ENCODE measurements at regions not wholly inside any gene's neighbourhood (a gene's known extent, or its start where the extent isn't known, plus 50 kb on each side); places are given as distances from the start of the nearest gene placed in this dataset.

DNA sequence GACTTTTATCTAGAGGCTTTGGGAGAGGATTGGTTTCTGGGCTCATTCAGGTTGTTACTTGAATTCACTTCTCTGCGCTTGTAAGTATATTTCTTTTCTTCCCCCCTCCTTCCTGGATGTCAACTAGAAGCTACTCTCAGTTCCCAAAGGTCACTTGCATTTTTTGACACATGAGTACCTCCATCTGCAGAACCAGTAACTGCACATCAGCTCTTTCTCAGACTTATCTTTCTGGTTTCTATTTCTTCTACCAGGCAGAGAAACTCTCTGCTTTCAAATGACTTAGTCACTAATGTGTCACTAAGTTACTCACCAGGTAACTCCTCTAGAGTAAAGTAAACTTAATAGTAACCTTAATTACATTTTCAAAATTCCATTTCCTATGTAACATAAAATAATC is 773.0 kb upstream of the LUZP2 start:
- no peak for DNase-seq
- H3K36me3 ChIP-seq: no peaks in the 10 kb centered on the region
- TF ChIP-seq, protein P1, sequence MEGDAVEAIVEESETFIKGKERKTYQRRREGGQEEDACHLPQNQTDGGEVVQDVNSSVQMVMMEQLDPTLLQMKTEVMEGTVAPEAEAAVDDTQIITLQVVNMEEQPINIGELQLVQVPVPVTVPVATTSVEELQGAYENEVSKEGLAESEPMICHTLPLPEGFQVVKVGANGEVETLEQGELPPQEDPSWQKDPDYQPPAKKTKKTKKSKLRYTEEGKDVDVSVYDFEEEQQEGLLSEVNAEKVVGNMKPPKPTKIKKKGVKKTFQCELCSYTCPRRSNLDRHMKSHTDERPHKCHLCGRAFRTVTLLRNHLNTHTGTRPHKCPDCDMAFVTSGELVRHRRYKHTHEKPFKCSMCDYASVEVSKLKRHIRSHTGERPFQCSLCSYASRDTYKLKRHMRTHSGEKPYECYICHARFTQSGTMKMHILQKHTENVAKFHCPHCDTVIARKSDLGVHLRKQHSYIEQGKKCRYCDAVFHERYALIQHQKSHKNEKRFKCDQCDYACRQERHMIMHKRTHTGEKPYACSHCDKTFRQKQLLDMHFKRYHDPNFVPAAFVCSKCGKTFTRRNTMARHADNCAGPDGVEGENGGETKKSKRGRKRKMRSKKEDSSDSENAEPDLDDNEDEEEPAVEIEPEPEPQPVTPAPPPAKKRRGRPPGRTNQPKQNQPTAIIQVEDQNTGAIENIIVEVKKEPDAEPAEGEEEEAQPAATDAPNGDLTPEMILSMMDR (IDR thresholded peaks at IDR 0.05): no peak
- no peak overlapping the region for H3K27ac ChIP-seq
- H3K4me3 ChIP-seq: no peak overlapping the region
- intact Hi-C loops (cut with DNase I): no loop called here
- no peaks in the 10 kb centered on the region for H3K9me3 ChIP-seq
- no peaks in the 10 kb centered on the region for H3K4me1 ChIP-seq
- H3K27me3 ChIP-seq (ENCODE audit: low read depth): no peaks in the 10 kb centered on the region
- no peak for ATAC-seq

DNA sequence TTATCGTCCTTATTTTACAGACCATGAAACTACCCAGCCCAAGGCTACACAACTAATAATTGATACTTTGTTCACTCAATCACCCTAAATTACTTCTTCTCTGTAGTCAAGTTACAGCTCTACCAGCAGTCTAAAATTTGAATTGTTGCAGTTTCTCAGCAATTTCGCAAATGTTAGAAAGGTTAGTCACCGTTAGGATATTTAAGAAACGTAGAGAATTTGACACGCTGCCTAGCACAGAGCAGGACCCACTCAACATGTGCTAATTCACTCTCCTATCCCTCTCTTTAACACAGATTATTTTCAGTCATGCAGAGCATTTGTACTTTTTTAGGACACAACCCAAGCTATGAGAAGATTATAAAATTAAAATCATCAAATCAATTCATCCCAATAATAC is 771.1 kb upstream of the LUZP2 start:
- Histone ChIP-seq H3K9me3 (no peaks in the 10 kb centered on the region), H3K36me3 (no peaks in the 10 kb centered on the region), H3K4me3 (no peak overlapping the region), H3K4me1 (no peaks in the 10 kb centered on the region), H3K27me3 (ENCODE audit: low read depth) (no peaks in the 10 kb centered on the region), H3K27ac (no peak overlapping the region)
- no peak for DNase-seq
- TF ChIP-seq, protein P1 (IDR thresholded peaks at IDR 0.05): no peak
- no peak for ATAC-seq
- intact Hi-C loops (cut with DNase I): no loop called here

DNA sequence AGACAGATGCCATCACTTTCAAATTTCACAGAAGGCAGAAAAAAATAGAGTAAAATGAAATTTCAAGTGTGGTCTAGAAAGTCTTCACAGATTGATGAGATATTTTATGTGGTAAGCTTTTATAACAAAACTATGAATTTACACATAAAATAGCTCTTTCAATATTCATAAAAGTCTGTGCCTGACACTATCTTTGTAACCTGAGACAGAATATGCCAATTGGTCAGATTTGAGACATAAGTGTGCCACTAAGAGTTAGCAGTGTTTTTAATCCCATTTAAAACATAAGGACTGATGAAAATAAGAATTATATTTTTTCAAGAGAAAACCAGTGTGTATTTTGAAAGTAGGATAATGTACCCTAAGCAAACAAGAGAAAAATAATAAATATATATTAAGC is 769.5 kb upstream of the LUZP2 start:
- no peak overlapping the region for H3K4me3 ChIP-seq
- TF ChIP-seq, protein P1 (IDR thresholded peaks at IDR 0.05): no peak
- no peak for DNase-seq
- intact Hi-C loops (cut with DNase I): no loop called here
- no peaks in the 10 kb centered on the region for H3K36me3 ChIP-seq
- no peaks in the 10 kb centered on the region for H3K9me3 ChIP-seq
- no peaks in the 10 kb centered on the region for H3K27me3 ChIP-seq (ENCODE audit: low read depth)
- H3K4me1 ChIP-seq: no peaks in the 10 kb centered on the region
- H3K27ac ChIP-seq: no peak overlapping the region
- ATAC-seq: no peak

DNA sequence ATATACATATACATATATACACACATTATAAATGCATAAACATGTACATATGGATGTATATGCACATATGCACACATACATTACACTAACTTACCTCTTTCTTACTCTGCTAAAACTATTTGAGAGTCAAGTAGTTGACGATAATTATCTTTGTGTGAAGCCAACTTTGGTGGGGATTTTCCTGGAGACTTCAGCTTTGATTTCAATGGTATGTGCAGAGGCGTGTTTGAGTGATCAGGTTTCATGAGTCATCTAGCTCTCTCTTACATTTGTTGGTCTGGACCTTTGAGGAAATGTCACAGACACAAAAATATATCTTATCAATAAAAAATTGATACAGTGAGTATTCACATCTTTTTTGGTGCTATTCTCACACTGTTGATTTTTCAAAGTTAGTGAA is 769.1 kb upstream of the LUZP2 start:
- TF ChIP-seq, protein P1 (IDR thresholded peaks at IDR 0.05): no peak
- DNase-seq: no peak
- no peak overlapping the region for H3K4me3 ChIP-seq
- no peaks in the 10 kb centered on the region for H3K9me3 ChIP-seq
- no peak for ATAC-seq
- no peaks in the 10 kb centered on the region for H3K36me3 ChIP-seq
- no peaks in the 10 kb centered on the region for H3K27me3 ChIP-seq (ENCODE audit: low read depth)
- no peak overlapping the region for H3K27ac ChIP-seq
- H3K4me1 ChIP-seq: no peaks in the 10 kb centered on the region
- intact Hi-C loops (cut with DNase I): no loop called here

DNA sequence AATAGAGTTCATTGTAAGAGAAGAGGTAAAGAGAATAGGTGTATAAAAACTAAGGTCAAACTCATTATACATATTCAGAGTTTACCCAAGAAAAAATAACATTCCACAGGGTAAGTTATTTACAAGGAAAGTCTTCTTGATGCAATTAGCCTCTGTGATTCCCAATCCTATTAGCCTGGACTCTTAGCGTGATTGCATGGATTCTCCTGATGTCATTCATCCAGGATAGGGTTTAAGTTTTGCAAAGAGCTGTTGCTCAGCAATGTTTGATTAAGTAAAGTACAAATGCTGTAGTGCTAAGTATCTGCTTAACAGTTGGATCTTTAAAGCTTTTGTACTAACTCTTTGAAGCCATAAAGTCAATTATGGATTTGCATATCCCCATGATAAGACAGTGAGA is 767.8 kb upstream of the LUZP2 start:
- Histone ChIP-seq H3K4me3 (no peak overlapping the region), H3K27me3 (ENCODE audit: low read depth) (no peaks in the 10 kb centered on the region), H3K9me3 (no peaks in the 10 kb centered on the region), H3K36me3 (no peaks in the 10 kb centered on the region), H3K27ac (no peak overlapping the region), H3K4me1 (no peaks in the 10 kb centered on the region)
- intact Hi-C loops (cut with DNase I): no loop called here
- TF ChIP-seq, protein P1 (IDR thresholded peaks at IDR 0.05): no peak
- ATAC-seq: no peak
- no peak for DNase-seq

Measured in lower lobe of right lung (tissue), 2 donors.